Esophagus muscularis mucosa (tissue), 3 donors: ENCODE measurements at regions not wholly inside any gene's neighbourhood (a gene's known extent, or its start where the extent isn't known, plus 50 kb on each side); places are given as distances from the start of the nearest gene placed in this dataset.

ENCODE experiments used
- CTCF ChIP-seq, 3 experiments: fragments of 200-600 bp in 2 of 3; fragments of 450-650 bp in 1 of 3; sonication (generic) in 2 of 3; IDR thresholded peaks; one replicate each; pipeline ENCODE4 v1.5.1; 2017 to 2019; ENCODE audit warnings: antibody characterized with exemption in 3 of 3, mild to moderate bottlenecking in 2 of 3, moderate library complexity in 1 of 3
- POLR2A ChIP-seq: fragments of 450-650 bp; IDR thresholded peaks from one replicate; pipeline ENCODE4 v1.6.1; 2017; ENCODE audit warnings: antibody characterized with exemption, moderate library complexity, mild to moderate bottlenecking, low read depth

- TF ChIP-seq CTCF (IDR thresholded peaks at IDR 0.05) (no peak), POLR2A (no peak)
Measured at GRCh38 chr15:95968856-95969255, 361.6 kb upstream of the NR2F2 start.
